Activated CD4-positive, alpha-beta memory T cell treated with anti-CD3 and anti-CD28 coated beads, Interleukin-2, amount 10 ng/mL, durations not matched to agents 7 days and 5 days (primary cell): ENCODE measurements at regions not wholly inside any gene's neighbourhood (a gene's known extent, or its start where the extent isn't known, plus 50 kb on each side); places are given as distances from the start of the nearest gene placed in this dataset.

Experiments used
- CTCF ChIA-PET: fragments of 350-600 bp; sonication (Branson Sonifier 250); formaldehyde crosslinking; loops from one replicate; lab custom pipeline; 2021; ENCODE audit warnings: antibody characterized with exemption, inconsistent platforms; lab: Charles Lee
- POLR2A ChIA-PET: fragments of 350-600 bp; sonication (Branson Sonifier 250); formaldehyde crosslinking; loops from one replicate; lab custom pipeline; 2021; ENCODE audit warnings: antibody characterized with exemption; lab: Charles Lee
- DNase-seq: peaks from one replicate; pipeline ENCODE4 v3.0.0-alpha.2; 2020
- H3K27ac Mint-ChIP-seq: one replicate; pipeline ENCODE4 v1.8.0; 2021; ENCODE audit warnings: mild to moderate bottlenecking, mixed read lengths
- H3K27me3 Mint-ChIP-seq: one replicate; pipeline ENCODE4 v1.8.0; 2021; ENCODE audit warnings: mixed read lengths
- H3K36me3 Mint-ChIP-seq: one replicate; pipeline ENCODE4 v1.8.0; 2021; ENCODE audit warnings: low read depth, mixed read lengths
- H3K4me1 Mint-ChIP-seq: one replicate; pipeline ENCODE4 v1.8.0; 2021; ENCODE audit warnings: mixed read lengths
- H3K4me3 Mint-ChIP-seq: one replicate; pipeline ENCODE4 v1.8.0; 2021; ENCODE audit warnings: mild to moderate bottlenecking, mixed read lengths
- H3K9me3 Mint-ChIP-seq: one replicate; pipeline ENCODE4 v1.8.0; 2021; ENCODE audit warnings: mixed read lengths

- Mint-ChIP-seq H3K9me3 (no peaks in the 10 kb centered on the region), H3K36me3 (no peaks in the 10 kb centered on the region), H3K4me1 (no peaks in the 10 kb centered on the region), H3K27me3 (peaks cover 2% of the 10 kb centered on the region), H3K27ac (no peak overlapping the region), H3K4me3 (no peak overlapping the region)
- POLR2A ChIA-PET = no interaction called here
- no peak for DNase-seq
- CTCF ChIA-PET = no interaction called here
These were observed 112.4 kb downstream of the CYRIA start for GRCh38 chr2:16553226-16553625.

GRCh38 chr2:16552202-16552601 lies 113.4 kb downstream of the CYRIA start:
- H3K9me3 Mint-ChIP-seq = no peaks in the 10 kb centered on the region
- no peak for DNase-seq
- ChIA-PET POLR2A (no interaction called here), CTCF (no interaction called here)
- no peak overlapping the region for H3K4me3 Mint-ChIP-seq
- H3K36me3 Mint-ChIP-seq = no peaks in the 10 kb centered on the region
- no peaks in the 10 kb centered on the region for H3K4me1 Mint-ChIP-seq
- peaks cover 2% of the 10 kb centered on the region for H3K27me3 Mint-ChIP-seq
- H3K27ac Mint-ChIP-seq = no peak overlapping the region

- CTCF ChIA-PET = no interaction called here
- no peak for DNase-seq
- POLR2A ChIA-PET = no interaction called here
- Mint-ChIP-seq H3K4me3 (no peak overlapping the region), H3K9me3 (no peaks in the 10 kb centered on the region), H3K36me3 (no peaks in the 10 kb centered on the region), H3K27me3 (no peaks in the 10 kb centered on the region), H3K4me1 (no peaks in the 10 kb centered on the region), H3K27ac (no peak overlapping the region)
These were observed 117.6 kb downstream of the CYRIA start for GRCh38 chr2:16548036-16548435.

GRCh38 chr2:16546128-16546754 lies 119.4 kb downstream of the CYRIA start:
- Mint-ChIP-seq H3K4me1 (no peaks in the 10 kb centered on the region), H3K36me3 (no peaks in the 10 kb centered on the region), H3K27me3 (no peaks in the 10 kb centered on the region), H3K27ac (no peak overlapping the region), H3K4me3 (no peak overlapping the region), H3K9me3 (no peaks in the 10 kb centered on the region)
- DNase-seq = no peak
- ChIA-PET POLR2A (no interaction called here), CTCF (no interaction called here)

- no peaks in the 10 kb centered on the region for H3K4me1 Mint-ChIP-seq
- H3K27me3 Mint-ChIP-seq = no peaks in the 10 kb centered on the region
- DNase-seq = no peak
- H3K27ac Mint-ChIP-seq = no peak overlapping the region
- no peaks in the 10 kb centered on the region for H3K36me3 Mint-ChIP-seq
- ChIA-PET CTCF (no interaction called here), POLR2A (no interaction called here)
- H3K4me3 Mint-ChIP-seq = no peak overlapping the region
- H3K9me3 Mint-ChIP-seq = no peaks in the 10 kb centered on the region
These were observed 126.9 kb downstream of the CYRIA start for GRCh38 chr2:16538707-16539106.

GRCh38 chr2:16537347-16537746 lies 128.3 kb downstream of the CYRIA start:
- Mint-ChIP-seq H3K9me3 (no peaks in the 10 kb centered on the region), H3K4me1 (no peaks in the 10 kb centered on the region), H3K36me3 (no peaks in the 10 kb centered on the region), H3K27me3 (no peaks in the 10 kb centered on the region), H3K4me3 (no peak overlapping the region), H3K27ac (no peak overlapping the region)
- DNase-seq = no peak
- ChIA-PET CTCF (no interaction called here), POLR2A (no interaction called here)

GRCh38 chr2:16526193-16526592 lies 139.4 kb downstream of the CYRIA start:
- H3K4me3 Mint-ChIP-seq = no peak overlapping the region
- no peaks in the 10 kb centered on the region for H3K4me1 Mint-ChIP-seq
- no peak for DNase-seq
- no peaks in the 10 kb centered on the region for H3K27me3 Mint-ChIP-seq
- H3K9me3 Mint-ChIP-seq = no peaks in the 10 kb centered on the region
- ChIA-PET CTCF (no interaction called here), POLR2A (no interaction called here)
- no peaks in the 10 kb centered on the region for H3K36me3 Mint-ChIP-seq
- no peak overlapping the region for H3K27ac Mint-ChIP-seq

GRCh38 chr2:16525265-16525887 lies 140.3 kb downstream of the CYRIA start:
- DNase-seq = peak; percentile 18
- no peaks in the 10 kb centered on the region for H3K36me3 Mint-ChIP-seq
- CTCF ChIA-PET = interaction anchor here (0.6 to 1.0 kb wide), 3 partner anchors 8 to 227 kb away, joined by 3 read pairs; no protein-coding TSS in a partner anchor
- no peaks in the 10 kb centered on the region for H3K9me3 Mint-ChIP-seq
- POLR2A ChIA-PET = no interaction called here
- H3K4me1 Mint-ChIP-seq = no peaks in the 10 kb centered on the region
- no peak overlapping the region for H3K27ac Mint-ChIP-seq
- H3K4me3 Mint-ChIP-seq = no peak overlapping the region
- H3K27me3 Mint-ChIP-seq = no peaks in the 10 kb centered on the region

- Mint-ChIP-seq H3K4me1 (no peaks in the 10 kb centered on the region), H3K9me3 (no peaks in the 10 kb centered on the region), H3K36me3 (no peaks in the 10 kb centered on the region), H3K27me3 (peaks cover 1% of the 10 kb centered on the region), H3K4me3 (no peak overlapping the region), H3K27ac (no peak overlapping the region)
- no peak for DNase-seq
- ChIA-PET CTCF (no interaction called here), POLR2A (no interaction called here)
These were observed 141.9 kb downstream of the CYRIA start for GRCh38 chr2:16523711-16524110.

GRCh38 chr2:16522031-16522831 lies 143.4 kb downstream of the CYRIA start:
- Mint-ChIP-seq H3K4me1 (no peaks in the 10 kb centered on the region), H3K4me3 (no peak overlapping the region), H3K36me3 (no peaks in the 10 kb centered on the region), H3K27me3 (peaks cover 1% of the 10 kb centered on the region), H3K9me3 (no peaks in the 10 kb centered on the region), H3K27ac (no peak overlapping the region)
- DNase-seq = no peak
- ChIA-PET POLR2A (no interaction called here), CTCF (no interaction called here)

GRCh38 chr2:16520891-16521290 lies 144.7 kb downstream of the CYRIA start:
- Mint-ChIP-seq H3K4me1 (no peaks in the 10 kb centered on the region), H3K27me3 (peaks cover 1% of the 10 kb centered on the region), H3K36me3 (no peaks in the 10 kb centered on the region), H3K9me3 (no peaks in the 10 kb centered on the region), H3K27ac (no peak overlapping the region), H3K4me3 (no peak overlapping the region)
- ChIA-PET CTCF (no interaction called here), POLR2A (no interaction called here)
- no peak for DNase-seq

- Mint-ChIP-seq H3K27ac (no peak overlapping the region), H3K9me3 (no peaks in the 10 kb centered on the region), H3K4me3 (no peak overlapping the region), H3K36me3 (no peaks in the 10 kb centered on the region), H3K27me3 (peaks cover 3% of the 10 kb centered on the region), H3K4me1 (no peaks in the 10 kb centered on the region)
- DNase-seq = no peak
- CTCF ChIA-PET = no interaction called here
- POLR2A ChIA-PET = no interaction called here
These were observed 149.9 kb downstream of the CYRIA start for GRCh38 chr2:16515696-16516095.

- no peak for DNase-seq
- CTCF ChIA-PET = interaction anchor here (0.9 to 1.6 kb wide), 2 partner anchors 95 to 574 kb away, joined by 3 to 6 read pairs; no protein-coding TSS in a partner anchor
- no peak overlapping the region for H3K4me3 Mint-ChIP-seq
- H3K9me3 Mint-ChIP-seq = no peaks in the 10 kb centered on the region
- H3K27ac Mint-ChIP-seq = no peak overlapping the region
- H3K4me1 Mint-ChIP-seq = no peaks in the 10 kb centered on the region
- H3K36me3 Mint-ChIP-seq = no peaks in the 10 kb centered on the region
- H3K27me3 Mint-ChIP-seq = peaks cover 9% of the 10 kb centered on the region
- POLR2A ChIA-PET = no interaction called here
These were observed 152.0 kb downstream of the CYRIA start for GRCh38 chr2:16513626-16514025.
